ENCODE measurements at regions not wholly inside any gene's neighbourhood (a gene's known extent, or its start where the extent isn't known, plus 50 kb on each side); places are given as distances from the start of the nearest gene placed in this dataset.
"Not testable (repeated sequence)": the region's sequence is repeated elsewhere in the genome, so short reads cannot be mapped to it uniquely, and the experiment has no call there.

DNA sequence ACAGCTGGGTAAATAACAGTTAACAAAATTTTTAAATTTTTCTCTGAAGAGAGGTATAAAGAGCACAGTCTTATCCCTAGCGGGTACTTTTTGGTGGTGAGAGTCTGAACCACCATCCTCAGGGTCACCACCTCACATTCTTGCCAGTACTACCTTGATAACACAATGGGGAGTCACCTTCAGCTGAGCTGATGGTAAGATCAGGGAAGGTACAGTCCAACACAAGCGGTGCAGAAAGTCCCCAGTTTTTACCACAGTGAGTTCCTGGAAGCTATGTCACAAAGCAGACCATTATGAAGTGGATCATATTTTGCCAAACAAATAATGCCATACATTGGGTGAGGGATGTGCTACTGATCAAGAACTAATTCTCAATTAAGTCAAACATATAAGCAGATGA, 176.9 kb downstream of the FASLG start:
- no peak for DNase-seq (ENCODE audit: low read depth)

DNA sequence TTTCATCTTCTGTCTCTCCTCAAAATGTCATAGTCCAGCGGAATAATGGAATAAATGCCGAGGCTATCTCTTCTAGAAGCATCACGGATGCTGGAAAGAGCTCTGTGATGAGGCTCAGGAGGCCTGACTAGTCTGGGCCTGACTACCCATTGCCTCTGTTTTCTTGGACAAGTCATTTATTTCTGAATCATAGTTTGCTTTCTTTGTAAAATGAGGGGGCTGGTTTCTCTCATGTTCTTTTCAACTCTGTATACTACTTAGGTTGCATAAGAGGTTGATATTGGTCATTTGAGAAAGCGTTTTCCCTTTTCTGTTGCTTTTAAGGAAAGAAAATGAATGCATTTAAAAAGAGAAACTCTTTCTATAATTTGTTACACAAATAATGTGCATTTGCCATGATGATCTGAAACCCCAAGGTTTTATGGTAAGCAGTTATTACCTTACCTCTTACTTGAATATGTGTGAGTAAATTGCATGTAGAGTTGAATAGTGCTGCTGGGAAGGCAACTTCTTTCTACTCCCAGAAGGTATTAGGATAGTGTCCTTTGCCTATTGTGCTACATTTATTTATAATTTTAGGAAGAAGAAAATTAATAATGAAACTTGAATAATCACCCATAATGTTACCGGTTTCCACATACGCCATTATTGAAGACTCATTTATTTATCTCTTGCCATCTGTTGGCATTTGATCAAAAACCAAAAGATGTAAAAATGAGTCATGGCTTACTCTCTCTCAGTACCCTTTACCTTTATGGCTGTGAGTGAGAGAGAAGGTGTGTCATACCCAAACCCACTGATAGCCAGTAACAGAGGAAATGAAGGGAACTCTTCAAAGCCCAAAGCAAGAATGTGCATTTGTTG, 179.1 kb downstream of the FASLG start:
- no peak for DNase-seq (ENCODE audit: low read depth)

GRCh38 chr1:172838680-172839313, 179.9 kb downstream of the FASLG start:
- no peak for DNase-seq (ENCODE audit: low read depth)

DNA sequence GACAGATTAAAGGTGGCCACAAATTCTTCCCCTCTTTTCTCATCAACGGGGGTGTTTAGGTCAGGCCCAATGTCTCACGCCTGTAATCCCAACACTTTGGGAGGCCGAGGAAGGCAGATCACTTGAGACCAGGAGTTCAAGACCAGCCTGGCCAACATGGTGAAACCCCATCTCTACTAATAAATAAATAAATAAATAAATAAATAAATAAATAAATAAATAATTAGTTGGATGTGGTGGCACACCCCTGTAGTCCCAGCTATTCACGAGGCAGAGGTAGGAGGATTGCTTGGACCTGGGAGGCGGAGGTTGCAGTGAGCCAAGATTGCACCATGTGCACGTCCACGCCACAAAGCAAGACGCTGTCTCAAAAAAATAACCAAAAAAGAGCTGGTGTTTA, 180.7 kb downstream of the FASLG start:
- not testable (repeated sequence) for DNase-seq (ENCODE audit: low read depth)

DNA sequence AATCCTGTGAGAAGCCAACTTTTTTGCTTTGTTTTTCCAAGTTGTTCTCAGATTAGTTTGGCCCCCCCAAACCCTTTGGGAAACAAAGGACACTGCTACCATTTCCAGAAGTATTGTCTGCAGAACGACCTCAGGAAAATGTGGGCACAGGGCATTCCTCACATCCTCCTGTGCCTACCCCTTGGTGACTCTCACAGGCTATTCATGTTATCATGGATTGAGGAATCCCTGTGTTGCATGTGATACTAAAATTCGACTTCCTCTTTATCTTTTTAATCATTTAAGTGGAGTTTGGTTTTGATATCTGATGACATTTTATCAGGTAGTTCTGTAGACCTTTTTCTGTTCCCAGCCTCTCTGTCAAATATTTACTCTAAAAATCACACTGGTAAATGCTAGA, 184.5 kb downstream of the FASLG start:
- DNase-seq (ENCODE audit: low read depth) = no peak

GRCh38 chr1:172845371-172845770, 186.5 kb downstream of the FASLG start:
- DNase-seq (ENCODE audit: low read depth) = no peak

- no peak for DNase-seq (ENCODE audit: low read depth)
Measured at GRCh38 chr1:172845865-172846264, 187.0 kb downstream of the FASLG start.

- DNase-seq (ENCODE audit: low read depth) = not testable (repeated sequence)
Measured at GRCh38 chr1:172847814-172848213, 188.9 kb downstream of the FASLG start.

DNA sequence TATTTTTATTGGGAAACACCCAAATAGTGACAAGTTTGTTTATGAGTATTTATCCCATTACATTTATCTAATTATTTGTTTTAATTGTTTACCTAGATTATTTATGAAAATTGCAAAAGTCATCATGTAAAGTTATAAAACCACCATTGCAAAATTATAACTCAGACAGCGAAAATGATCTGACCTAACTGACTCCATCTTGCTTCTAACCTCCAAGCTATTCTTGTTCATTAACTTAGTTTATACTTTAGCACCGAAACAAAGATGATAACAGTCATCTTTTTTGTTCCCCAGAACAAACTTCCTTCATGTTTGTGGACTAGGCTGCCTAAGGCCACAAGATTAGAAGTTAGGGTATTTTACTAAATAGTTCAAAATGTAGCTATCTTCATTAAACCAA, 190.8 kb downstream of the FASLG start:
- DNase-seq (ENCODE audit: low read depth) = no peak

GRCh38 chr1:172851077-172851476, 192.2 kb downstream of the FASLG start:
- DNase-seq (ENCODE audit: low read depth) = no peak

GRCh38 chr1:172851856-172852255, 193.0 kb downstream of the FASLG start:
- no peak for DNase-seq (ENCODE audit: low read depth)

GRCh38 chr1:172855983-172856382, 194.8 kb downstream of the TNFSF18 start:
- not testable (repeated sequence) for DNase-seq (ENCODE audit: low read depth)

- no peak for DNase-seq (ENCODE audit: low read depth)
Measured at GRCh38 chr1:172863031-172863430, 187.7 kb downstream of the TNFSF18 start.

DNA sequence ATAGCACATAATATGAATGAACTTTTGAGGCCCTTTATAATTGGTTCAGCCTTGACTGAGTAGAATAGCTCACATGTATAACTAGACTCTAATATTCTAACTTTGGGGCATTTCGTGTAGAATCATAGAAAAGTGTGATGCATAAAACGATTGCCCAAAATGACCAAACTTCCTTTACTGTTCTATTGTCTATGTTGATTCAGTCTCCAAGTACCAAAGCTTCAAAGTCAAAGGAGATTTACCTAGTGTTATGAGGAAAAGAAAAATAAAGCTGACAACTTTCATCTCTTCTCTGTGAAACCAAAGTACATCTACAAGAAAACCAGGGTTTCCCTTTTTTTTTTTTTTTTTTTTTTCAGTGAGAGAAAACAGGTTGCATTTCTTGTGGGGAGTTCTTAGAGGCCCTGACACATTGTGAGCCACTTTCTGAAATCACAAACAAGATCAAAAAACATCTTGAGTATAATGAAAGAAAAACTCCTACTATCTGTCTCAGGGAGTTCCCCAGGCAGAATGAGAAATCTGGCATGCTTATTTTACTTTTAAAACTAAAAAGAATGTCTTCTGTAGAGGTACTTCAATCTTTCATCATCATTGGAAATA, 183.4 kb downstream of the TNFSF18 start:
- no peak for DNase-seq (ENCODE audit: low read depth)

DNA sequence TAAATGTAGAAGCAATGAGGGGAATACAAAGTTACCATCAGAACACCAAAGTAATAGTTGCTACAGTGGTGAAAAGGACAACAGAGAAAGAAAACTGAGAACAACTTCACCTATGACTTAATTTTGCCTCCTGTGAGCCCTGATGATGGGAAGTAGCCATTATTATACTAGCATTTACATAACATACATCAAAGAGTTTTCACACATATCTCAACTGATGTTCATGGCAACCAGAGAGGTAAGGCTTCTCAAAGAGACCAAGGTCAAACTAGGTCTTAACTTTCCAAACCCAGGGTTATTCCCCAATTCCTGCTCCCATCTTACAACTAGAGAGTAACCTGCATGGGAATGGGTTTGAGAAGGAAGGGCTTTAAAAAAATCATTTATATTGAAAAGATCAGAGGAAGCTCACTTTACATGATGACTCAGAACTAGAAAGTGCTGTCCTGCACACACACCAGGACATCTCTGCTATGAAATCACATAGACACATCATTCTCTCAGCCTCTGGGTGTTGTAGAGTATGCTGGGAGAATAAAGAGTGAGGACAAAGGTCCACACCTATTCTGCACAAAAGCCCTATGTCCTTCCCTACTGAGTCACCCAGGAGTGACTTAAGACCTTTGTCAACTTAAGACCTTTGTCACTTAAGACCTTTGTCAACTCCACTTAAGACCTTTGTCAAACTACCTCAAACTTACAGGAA, 179.7 kb downstream of the TNFSF18 start:
- DNase-seq (ENCODE audit: low read depth) = no peak

GRCh38 chr1:172874950-172875349, 175.8 kb downstream of the TNFSF18 start:
- DNase-seq (ENCODE audit: low read depth) = no peak

DNA sequence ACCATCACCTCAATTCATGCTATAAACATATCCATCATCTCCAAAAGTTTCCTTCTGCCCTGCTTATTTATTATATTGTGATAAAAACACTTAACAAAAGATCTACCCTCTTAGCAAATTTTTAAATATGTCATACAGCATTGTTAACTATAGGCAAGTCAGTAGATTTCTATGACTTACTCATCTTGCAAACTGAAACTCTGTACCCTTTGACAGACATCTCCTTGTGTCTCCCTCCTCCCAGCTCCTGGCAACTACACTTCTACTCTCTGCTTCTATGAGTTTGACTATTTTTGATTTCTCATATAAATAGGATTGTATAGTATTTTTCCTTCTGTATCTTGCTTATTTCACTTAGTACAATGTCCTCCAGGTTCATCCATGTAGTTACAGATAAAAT, 174.8 kb downstream of the TNFSF18 start:
- no peak for DNase-seq (ENCODE audit: low read depth)

DNA sequence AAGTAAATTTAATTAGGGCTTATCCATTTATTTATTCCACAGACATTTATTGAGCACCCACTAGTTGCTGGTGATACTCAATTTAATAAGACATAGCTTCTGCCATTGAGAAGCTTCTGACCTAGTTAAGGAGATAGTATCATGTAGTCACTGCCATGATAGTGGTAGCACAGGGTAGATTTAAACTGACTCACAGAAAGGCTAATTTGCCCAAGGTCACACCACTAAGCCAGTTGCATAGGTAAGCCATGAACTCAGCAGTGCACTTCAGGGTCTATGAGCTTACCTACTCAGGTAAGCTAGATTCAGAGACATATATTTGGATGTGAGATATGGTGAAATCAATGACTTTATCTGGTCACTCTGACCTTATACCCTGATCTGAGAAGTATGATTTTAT, 168.4 kb downstream of the TNFSF18 start:
- no peak for DNase-seq (ENCODE audit: low read depth)

GRCh38 chr1:172882791-172883386, 167.9 kb downstream of the TNFSF18 start:
- DNase-seq (ENCODE audit: low read depth) = no peak

GRCh38 chr1:172883387-172883791, 167.4 kb downstream of the TNFSF18 start:
- DNase-seq (ENCODE audit: low read depth) = no peak

GRCh38 chr1:172883844-172884243, 166.9 kb downstream of the TNFSF18 start:
- DNase-seq (ENCODE audit: low read depth) = peak; percentile 62
